ENCODE measurements at regions not wholly inside any gene's neighbourhood (a gene's known extent, or its start where the extent isn't known, plus 50 kb on each side); places are given as distances from the start of the nearest gene placed in this dataset.

- TF ChIP-seq CTCF (IDR thresholded peaks at IDR 0.05) (no peak), EP300 (IDR thresholded peaks at IDR 0.05) (no peak)
Observed at GRCh38 chr22:48371391-48371790, 1456.3 kb downstream of the BRD1 start.
